ENCODE measurements at regions not wholly inside any gene's neighbourhood (a gene's known extent, or its start where the extent isn't known, plus 50 kb on each side); places are given as distances from the start of the nearest gene placed in this dataset.

- TF ChIP-seq CTCF (conservative IDR thresholded peaks at IDR 0.05), result no peak
These were observed 163.4 kb upstream of the DMAC1 start for GRCh38 chr9:7963026-7963425.

More at GRCh38 chr9:7963026-7963425, 163.4 kb upstream of the DMAC1 start:
- Histone ChIP-seq H3K79me1 (ENCODE audit: insufficient read depth, low read depth, low read length, poor library complexity, severe bottlenecking) (no peaks in the 10 kb centered on the region), H3K27ac (ENCODE audit: insufficient read length, low read depth, low read length) (no peak overlapping the region), H3K14ac (ENCODE audit: insufficient read depth, low read length) (no peak overlapping the region), H3K79me2 (ENCODE audit: insufficient read depth, low read length) (no peaks in the 10 kb centered on the region), H3K23me2 (ENCODE audit: insufficient read length, low read depth, low read length, poor library complexity, severe bottlenecking) (no peaks in the 10 kb centered on the region), H3K27me3 (ENCODE audit: insufficient read depth, low read length) (no peaks in the 10 kb centered on the region; the same call in 1 of the 2 replicates), H2AK5ac (ENCODE audit: insufficient read length, low read length) (no peak overlapping the region), H4K5ac (ENCODE audit: insufficient read length, low read depth, low read length) (no peak overlapping the region), H3K4ac (ENCODE audit: low read depth, low read length) (no peak overlapping the region), H2BK12ac (ENCODE audit: insufficient read length, low read depth, low read length) (no peak overlapping the region), H3T11ph (ENCODE audit: low read length) (no peak overlapping the region), H4K91ac (ENCODE audit: insufficient read length, low read depth, low read length) (no peak overlapping the region), H2BK15ac (ENCODE audit: low read depth, low read length) (no peak overlapping the region), H2BK5ac (ENCODE audit: insufficient read length, low read length) (no peak overlapping the region), H3K4me1 (ENCODE audit: insufficient read depth, low read length) (peaks cover 4% of the 10 kb centered on the region; the same call in 1 of the 2 replicates), H4K20me1 (ENCODE audit: control insufficient read depth, insufficient read depth, insufficient read length) (no peaks in the 10 kb centered on the region), H3K4me2 (ENCODE audit: insufficient read depth, insufficient read length, low read length) (no peak overlapping the region), H3K9ac (ENCODE audit: extremely low read depth, insufficient read length, low read length) (no peak overlapping the region), H2BK120ac (ENCODE audit: low read depth, low read length, poor library complexity, severe bottlenecking) (no peak overlapping the region), H3K23ac (ENCODE audit: insufficient read length, low read depth, low read length) (no peak overlapping the region), H2BK20ac (ENCODE audit: low read depth, low read length, poor library complexity, severe bottlenecking) (no peak overlapping the region), H3K9me3 (ENCODE audit: control insufficient read depth, low read depth, low read length) (no peaks in the 10 kb centered on the region), H2AFZ (ENCODE audit: low read length) (no peak overlapping the region), H3K18ac (ENCODE audit: insufficient read length, low read depth, low read length) (no peak overlapping the region), H3K56ac (ENCODE audit: insufficient read length, low read depth, low read length) (no peak overlapping the region), H4K8ac (replicated peaks; ENCODE audit: insufficient read length, low read depth, low read length) (no peak overlapping the region)
- no CpG with 5 or more reads among the region's 5 CpGs for WGBS (ENCODE audit: extremely low coverage, insufficient read length, low lambda C conversion rate)
- no peaks in the 10 kb centered on the region for H3K27me3 Mint-ChIP-seq (ENCODE audit: low read depth)
- DNase-seq, result no peak
- no peak overlapping the region for H3K27ac Mint-ChIP-seq
- no peaks in the 10 kb centered on the region for H3K9me3 Mint-ChIP-seq
- H3K36me3 Mint-ChIP-seq (ENCODE audit: insufficient read depth in 1 of 3, low read depth in 3 of 3), result no peaks in the 10 kb centered on the region
- H3K4me3 Mint-ChIP-seq, result no peak overlapping the region
- H3K4me1 Mint-ChIP-seq, result peaks cover 16 to 28% of the 10 kb centered on the region in 2 experiments

Measured in H9 (cell line).